ENCODE measurements at regions not wholly inside any gene's neighbourhood (a gene's known extent, or its start where the extent isn't known, plus 50 kb on each side); places are given as distances from the start of the nearest gene placed in this dataset.

GRCh38 chr6:165820407-165820806 is 157.4 kb upstream of the PDE10A start:
- ChIA-PET POLR2A (no interaction called here), CTCF (interaction anchor here (0.8 kb wide), 1 partner anchor 30 kb away, joined by 3 read pairs; no protein-coding TSS in a partner anchor)
- TF ChIP-seq EZH2 (IDR thresholded peaks at IDR 0.05; ENCODE audit: borderline replicate concordance, low read depth, low read length, severe bottlenecking), result no peak
- TF ChIP-seq FOS (IDR thresholded peaks at IDR 0.05; ENCODE audit: borderline replicate concordance, insufficient read depth, low read length), result no peak
- no peak for TF ChIP-seq MYC (IDR thresholded peaks at IDR 0.05; ENCODE audit: low read depth, low read length)
- TF ChIP-seq JUN (IDR thresholded peaks at IDR 0.05; ENCODE audit: borderline replicate concordance, insufficient read depth, insufficient read length, low read depth), result no peak
- TF ChIP-seq POLR2AphosphoS5 (IDR thresholded peaks at IDR 0.05; ENCODE audit: insufficient read depth, low read depth, low read length), result no peak
- no peak for TF ChIP-seq POLR2A (IDR thresholded peaks at IDR 0.05; ENCODE audit: low read depth, low read length)
- no peak for TF ChIP-seq CTCF (IDR thresholded peaks at IDR 0.05; ENCODE audit: extremely low read depth in 1 of 2, insufficient read depth in 1 of 2, low read depth in 1 of 2, low read length in 2 of 2)
- TF ChIP-seq, protein P1, sequence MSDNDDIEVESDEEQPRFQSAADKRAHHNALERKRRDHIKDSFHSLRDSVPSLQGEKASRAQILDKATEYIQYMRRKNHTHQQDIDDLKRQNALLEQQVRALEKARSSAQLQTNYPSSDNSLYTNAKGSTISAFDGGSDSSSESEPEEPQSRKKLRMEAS (IDR thresholded peaks at IDR 0.05; ENCODE audit: insufficient read depth, insufficient read length), result no peak
- TF ChIP-seq GATA2 (IDR thresholded peaks at IDR 0.05; ENCODE audit: insufficient read depth, insufficient read length, low read depth, low read length), result no peak
- DNase-seq (ENCODE audit: low read depth, low spot score) (no peak), FAIRE-seq (no peak)
- Histone ChIP-seq H3K9me3 (replicated peaks; ENCODE audit: control insufficient read depth, insufficient read depth, low read length) (no peaks in the 10 kb centered on the region), H4K20me1 (replicated peaks; ENCODE audit: control insufficient read depth, extremely low read depth, insufficient read depth, low read length) (no peaks in the 10 kb centered on the region), H3K36me3 (ENCODE audit: control insufficient read depth in 2 of 2, extremely low read depth in 1 of 2, insufficient read depth in 2 of 2, low read length in 2 of 2) (no peaks in the 10 kb centered on the region), H3K27ac (ENCODE audit: insufficient read depth, low read depth, low read length) (no peak overlapping the region), H3K27me3 (ENCODE audit: control insufficient read depth in 2 of 2, insufficient read depth in 2 of 2, low read length in 2 of 2) (peaks cover 0 to 3% of the 10 kb centered on the region in 2 experiments), H3K9me1 (replicated peaks; ENCODE audit: control insufficient read depth, extremely low read depth, insufficient read depth, low read length) (no peaks in the 10 kb centered on the region), H3K4me2 (ENCODE audit: insufficient read depth, low read length) (no peak overlapping the region), H3K9ac (replicated peaks; ENCODE audit: extremely low read depth, insufficient read depth, low read length) (no peak overlapping the region), H2AFZ (ENCODE audit: low read depth, low read length) (no peak overlapping the region), H3K79me2 (ENCODE audit: control insufficient read depth, insufficient read depth, low read length) (no peaks in the 10 kb centered on the region), H3K4me3 (replicated peaks in 1 of 3; ENCODE audit: insufficient read depth in 1 of 3, low read depth in 1 of 3, low read length in 3 of 3) (no peak overlapping the region), H3K4me1 (ENCODE audit: control insufficient read depth, extremely low read depth, insufficient read depth, low read length) (no peaks in the 10 kb centered on the region)
- dilution Hi-C loops (cut with MboI; ENCODE audit: extremely low pct_ligation_motif_present, low sequenced_read_pairs) (no loop called here), intact Hi-C loops (cut with micrococcal nuclease) (no loop called here)
- BruUV-seq (replicated peaks), result no TSS peak

All from endothelial cell of umbilical vein (primary cell).